ENCODE measurements at regions not wholly inside any gene's neighbourhood (a gene's known extent, or its start where the extent isn't known, plus 50 kb on each side); places are given as distances from the start of the nearest gene placed in this dataset.

DNA sequence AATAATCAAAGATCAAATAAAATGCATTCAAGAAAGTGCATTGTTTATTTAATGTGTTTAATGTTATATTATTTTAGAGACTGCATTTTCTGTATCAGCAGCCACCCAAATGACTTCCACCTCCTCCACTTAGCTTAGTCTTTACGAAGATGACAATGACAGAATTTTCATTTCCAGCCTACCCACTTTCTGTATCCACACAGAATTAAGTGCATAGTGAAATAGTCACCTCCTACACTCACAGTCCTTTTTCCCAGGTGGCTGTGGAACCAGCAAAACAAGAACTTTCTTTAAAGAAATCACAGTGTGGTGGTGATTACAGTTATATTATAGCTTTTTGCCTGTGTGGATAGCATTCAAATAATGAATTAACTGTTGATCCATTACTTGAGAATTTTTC is 66.2 kb upstream of the KCNK1 start:
- TF ChIP-seq, protein P1, sequence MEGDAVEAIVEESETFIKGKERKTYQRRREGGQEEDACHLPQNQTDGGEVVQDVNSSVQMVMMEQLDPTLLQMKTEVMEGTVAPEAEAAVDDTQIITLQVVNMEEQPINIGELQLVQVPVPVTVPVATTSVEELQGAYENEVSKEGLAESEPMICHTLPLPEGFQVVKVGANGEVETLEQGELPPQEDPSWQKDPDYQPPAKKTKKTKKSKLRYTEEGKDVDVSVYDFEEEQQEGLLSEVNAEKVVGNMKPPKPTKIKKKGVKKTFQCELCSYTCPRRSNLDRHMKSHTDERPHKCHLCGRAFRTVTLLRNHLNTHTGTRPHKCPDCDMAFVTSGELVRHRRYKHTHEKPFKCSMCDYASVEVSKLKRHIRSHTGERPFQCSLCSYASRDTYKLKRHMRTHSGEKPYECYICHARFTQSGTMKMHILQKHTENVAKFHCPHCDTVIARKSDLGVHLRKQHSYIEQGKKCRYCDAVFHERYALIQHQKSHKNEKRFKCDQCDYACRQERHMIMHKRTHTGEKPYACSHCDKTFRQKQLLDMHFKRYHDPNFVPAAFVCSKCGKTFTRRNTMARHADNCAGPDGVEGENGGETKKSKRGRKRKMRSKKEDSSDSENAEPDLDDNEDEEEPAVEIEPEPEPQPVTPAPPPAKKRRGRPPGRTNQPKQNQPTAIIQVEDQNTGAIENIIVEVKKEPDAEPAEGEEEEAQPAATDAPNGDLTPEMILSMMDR (IDR thresholded peaks at IDR 0.05; ENCODE audit: low read depth, low read length, missing control alignments), result no peak
- DNase-seq (ENCODE audit: low read depth), result no peak
- H3K4me3 ChIP-seq (ENCODE audit: low read depth, low read length), result no peak overlapping the region
- in situ Hi-C loops (cut with HindIII; ENCODE audit: low sequenced_read_pairs), result no loop called here

DNA sequence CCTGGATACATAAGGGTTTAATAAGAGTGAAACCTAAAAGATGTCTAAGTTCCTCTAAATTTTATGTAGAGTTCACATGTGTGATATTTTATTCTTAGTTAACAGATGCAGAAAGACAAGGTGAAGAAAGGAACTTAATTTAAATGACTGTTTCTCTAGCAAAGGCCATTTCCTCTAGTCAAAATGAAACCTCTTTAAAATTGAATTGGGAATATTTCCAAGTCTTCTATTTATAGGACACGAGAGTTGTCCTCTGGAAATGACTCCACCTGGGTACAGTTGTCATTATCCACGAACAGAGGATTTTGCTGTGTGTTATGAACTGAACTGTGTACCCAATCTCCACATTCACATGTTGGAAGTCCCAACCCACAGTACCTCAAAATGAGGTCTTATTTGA is 64.5 kb upstream of the KCNK1 start:
- H3K4me3 ChIP-seq (ENCODE audit: low read depth, low read length), result no peak overlapping the region
- in situ Hi-C loops (cut with HindIII; ENCODE audit: low sequenced_read_pairs), result no loop called here
- DNase-seq (ENCODE audit: low read depth), result no peak
- TF ChIP-seq, protein P1 (IDR thresholded peaks at IDR 0.05; ENCODE audit: low read depth, low read length, missing control alignments), result no peak

DNA sequence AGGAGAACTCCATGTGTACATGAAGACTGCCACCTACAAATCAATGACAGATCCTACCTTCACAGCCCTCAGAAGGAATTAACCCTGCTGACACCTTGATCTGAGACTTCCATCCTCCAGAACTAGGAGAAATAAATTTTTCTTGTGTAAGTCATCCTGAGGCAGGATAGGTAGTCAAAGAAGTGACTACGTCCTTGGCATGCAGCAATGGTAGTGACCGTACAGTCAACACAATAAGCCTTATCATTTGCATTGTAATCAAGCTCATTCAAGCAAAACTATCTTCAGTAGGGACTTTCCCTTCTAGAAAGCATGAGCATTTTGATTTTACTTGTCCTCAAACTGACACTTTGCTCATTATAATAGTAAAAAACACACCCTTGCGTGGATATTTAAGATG is 64.0 kb upstream of the KCNK1 start:
- no peak overlapping the region for H3K4me3 ChIP-seq (ENCODE audit: low read depth, low read length)
- TF ChIP-seq, protein P1 (IDR thresholded peaks at IDR 0.05; ENCODE audit: low read depth, low read length, missing control alignments), result no peak
- DNase-seq (ENCODE audit: low read depth), result no peak
- in situ Hi-C loops (cut with HindIII; ENCODE audit: low sequenced_read_pairs), result no loop called here

DNA sequence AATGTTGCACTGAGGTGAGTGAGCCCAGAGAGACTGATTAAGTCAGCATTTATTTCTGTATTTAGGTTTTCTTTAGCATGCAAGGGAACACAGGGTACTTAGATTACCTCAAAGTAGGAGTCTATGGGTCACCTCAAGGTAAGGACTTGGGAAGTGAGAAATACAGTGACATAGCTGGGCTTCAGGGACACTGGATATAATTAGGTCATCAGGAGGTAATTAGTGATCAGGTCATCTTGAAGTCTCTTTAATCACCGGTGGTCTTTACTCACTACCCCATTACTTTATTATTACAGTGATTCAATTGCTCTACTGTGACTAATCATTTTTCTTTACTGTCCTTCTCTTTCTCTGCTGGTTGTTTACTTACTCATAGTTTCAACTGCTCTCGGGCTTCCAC is 59.9 kb upstream of the KCNK1 start:
- in situ Hi-C loops (cut with HindIII; ENCODE audit: low sequenced_read_pairs), result no loop called here

GRCh38 chr1:233561708-233562426 is 52.0 kb upstream of the KCNK1 start:
- H3K4me3 ChIP-seq (ENCODE audit: low read depth, low read length), result no peak overlapping the region
- DNase-seq (ENCODE audit: low read depth), result no peak
- in situ Hi-C loops (cut with HindIII; ENCODE audit: low sequenced_read_pairs), result no loop called here
- TF ChIP-seq, protein P1 (IDR thresholded peaks at IDR 0.05; ENCODE audit: low read depth, low read length, missing control alignments), result no peak

More for the DNA sequence above, 59.9 kb upstream of the KCNK1 start:
- no peak overlapping the region for H3K4me3 ChIP-seq (ENCODE audit: low read depth, low read length)
- no peak for DNase-seq (ENCODE audit: low read depth)
- TF ChIP-seq, protein P1 (IDR thresholded peaks at IDR 0.05; ENCODE audit: low read depth, low read length, missing control alignments), result no peak
